ENCODE measurements at regions not wholly inside any gene's neighbourhood (a gene's known extent, or its start where the extent isn't known, plus 50 kb on each side); places are given as distances from the start of the nearest gene placed in this dataset.

- TF ChIP-seq, protein P1, sequence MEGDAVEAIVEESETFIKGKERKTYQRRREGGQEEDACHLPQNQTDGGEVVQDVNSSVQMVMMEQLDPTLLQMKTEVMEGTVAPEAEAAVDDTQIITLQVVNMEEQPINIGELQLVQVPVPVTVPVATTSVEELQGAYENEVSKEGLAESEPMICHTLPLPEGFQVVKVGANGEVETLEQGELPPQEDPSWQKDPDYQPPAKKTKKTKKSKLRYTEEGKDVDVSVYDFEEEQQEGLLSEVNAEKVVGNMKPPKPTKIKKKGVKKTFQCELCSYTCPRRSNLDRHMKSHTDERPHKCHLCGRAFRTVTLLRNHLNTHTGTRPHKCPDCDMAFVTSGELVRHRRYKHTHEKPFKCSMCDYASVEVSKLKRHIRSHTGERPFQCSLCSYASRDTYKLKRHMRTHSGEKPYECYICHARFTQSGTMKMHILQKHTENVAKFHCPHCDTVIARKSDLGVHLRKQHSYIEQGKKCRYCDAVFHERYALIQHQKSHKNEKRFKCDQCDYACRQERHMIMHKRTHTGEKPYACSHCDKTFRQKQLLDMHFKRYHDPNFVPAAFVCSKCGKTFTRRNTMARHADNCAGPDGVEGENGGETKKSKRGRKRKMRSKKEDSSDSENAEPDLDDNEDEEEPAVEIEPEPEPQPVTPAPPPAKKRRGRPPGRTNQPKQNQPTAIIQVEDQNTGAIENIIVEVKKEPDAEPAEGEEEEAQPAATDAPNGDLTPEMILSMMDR (conservative IDR thresholded peaks at IDR 0.05), result no peak
- no peak for TF ChIP-seq EZH2 (IDR thresholded peaks at IDR 0.05; ENCODE audit: low read depth)
Observed at GRCh38 chr11:44493383-44493782, 72.1 kb upstream of the CD82 start.
